H7 (cell line): ENCODE measurements at regions not wholly inside any gene's neighbourhood (a gene's known extent, or its start where the extent isn't known, plus 50 kb on each side); places are given as distances from the start of the nearest gene placed in this dataset.
A peak's percentile ranks its signal among the peaks of the same experiment; 100 is the strongest.

Experiments used
- DNase-seq: peaks from one replicate; pipeline ENCODE4 v3.0.0; 2012
- H3K27me3 ChIP-seq: 2 replicates; pipeline ENCODE4 v1.6.0; 2011; ENCODE audit warnings: mild to moderate bottlenecking, low read length; ENCODE audit not compliant: control insufficient read depth, insufficient read depth
- H3K36me3 ChIP-seq: replicated peaks from 2 replicates; pipeline ENCODE4 v1.5.1; 2011; ENCODE audit warnings: low read length; ENCODE audit not compliant: control insufficient read depth, insufficient read depth
- H3K4me3 ChIP-seq: 2 replicates; pipeline ENCODE4 v1.5.1; 2011; ENCODE audit warnings: low read depth, mild to moderate bottlenecking, control low read depth, low read length, moderate library complexity; ENCODE audit not compliant: insufficient read depth

- H3K4me3 ChIP-seq: no peak overlapping the region
- no peaks in the 10 kb centered on the region for H3K27me3 ChIP-seq
- no peak for DNase-seq
- no peaks in the 10 kb centered on the region for H3K36me3 ChIP-seq
Measured at GRCh38 chr1:186620566-186621350, 59.5 kb downstream of the PTGS2 start.

GRCh38 chr1:186618401-186619170, 61.6 kb downstream of the PTGS2 start:
- H3K27me3 ChIP-seq: no peaks in the 10 kb centered on the region
- H3K4me3 ChIP-seq: no peak overlapping the region
- no peaks in the 10 kb centered on the region for H3K36me3 ChIP-seq
- no peak for DNase-seq

- DNase-seq: no peak
- H3K27me3 ChIP-seq: no peaks in the 10 kb centered on the region
- H3K4me3 ChIP-seq: no peak overlapping the region
- no peaks in the 10 kb centered on the region for H3K36me3 ChIP-seq
Measured at GRCh38 chr1:186617926-186618325, 62.3 kb downstream of the PTGS2 start.

GRCh38 chr1:186616511-186616910, 63.7 kb downstream of the PTGS2 start:
- Histone ChIP-seq H3K36me3 (no peaks in the 10 kb centered on the region), H3K4me3 (no peak overlapping the region), H3K27me3 (no peaks in the 10 kb centered on the region)
- no peak for DNase-seq

- Histone ChIP-seq H3K4me3 (no peak overlapping the region), H3K27me3 (no peaks in the 10 kb centered on the region)
Measured at GRCh38 chr1:186615332-186615731, 64.9 kb downstream of the PTGS2 start.

GRCh38 chr1:186611156-186611555, 69.1 kb downstream of the PTGS2 start:
- Histone ChIP-seq H3K4me3 (no peak overlapping the region), H3K27me3 (no peaks in the 10 kb centered on the region), H3K36me3 (no peaks in the 10 kb centered on the region)
- no peak for DNase-seq

More at GRCh38 chr1:186615332-186615731, 64.9 kb downstream of the PTGS2 start:
- no peak for DNase-seq
- H3K36me3 ChIP-seq: no peaks in the 10 kb centered on the region

GRCh38 chr1:186609183-186609582, 71.0 kb downstream of the PTGS2 start:
- DNase-seq: no peak
- H3K4me3 ChIP-seq: no peak overlapping the region
- no peaks in the 10 kb centered on the region for H3K27me3 ChIP-seq
- H3K36me3 ChIP-seq: no peaks in the 10 kb centered on the region

GRCh38 chr1:186605762-186606350, 74.4 kb downstream of the PTGS2 start:
- H3K4me3 ChIP-seq: no peak overlapping the region
- H3K36me3 ChIP-seq: no peaks in the 10 kb centered on the region
- no peaks in the 10 kb centered on the region for H3K27me3 ChIP-seq
- DNase-seq: peak; percentile 63

GRCh38 chr1:186595969-186596368, 84.3 kb downstream of the PTGS2 start:
- no peak for DNase-seq
- Histone ChIP-seq H3K36me3 (no peaks in the 10 kb centered on the region), H3K27me3 (no peaks in the 10 kb centered on the region), H3K4me3 (no peak overlapping the region)

- DNase-seq: no peak
- no peaks in the 10 kb centered on the region for H3K36me3 ChIP-seq
- no peaks in the 10 kb centered on the region for H3K27me3 ChIP-seq
- no peak overlapping the region for H3K4me3 ChIP-seq
Measured at GRCh38 chr1:186578325-186579016, 101.8 kb downstream of the PTGS2 start.

GRCh38 chr1:186577633-186578032, 102.6 kb downstream of the PTGS2 start:
- no peak overlapping the region for H3K4me3 ChIP-seq
- no peaks in the 10 kb centered on the region for H3K27me3 ChIP-seq
- DNase-seq: no peak
- H3K36me3 ChIP-seq: no peaks in the 10 kb centered on the region

GRCh38 chr1:186577216-186577615, 103.0 kb downstream of the PTGS2 start:
- Histone ChIP-seq H3K36me3 (no peaks in the 10 kb centered on the region), H3K4me3 (no peak overlapping the region), H3K27me3 (no peaks in the 10 kb centered on the region)
- DNase-seq: no peak

GRCh38 chr1:186575348-186575747, 104.9 kb downstream of the PTGS2 start:
- DNase-seq: no peak
- no peak overlapping the region for H3K4me3 ChIP-seq
- H3K27me3 ChIP-seq: no peaks in the 10 kb centered on the region
- no peaks in the 10 kb centered on the region for H3K36me3 ChIP-seq

GRCh38 chr1:186574926-186575325, 105.3 kb downstream of the PTGS2 start:
- H3K4me3 ChIP-seq: no peak overlapping the region
- no peaks in the 10 kb centered on the region for H3K36me3 ChIP-seq
- no peak for DNase-seq
- no peaks in the 10 kb centered on the region for H3K27me3 ChIP-seq
